D721Med (cell line): ENCODE measurements at regions not wholly inside any gene's neighbourhood (a gene's known extent, or its start where the extent isn't known, plus 50 kb on each side); places are given as distances from the start of the nearest gene placed in this dataset.

ENCODE experiments used
- DNase-seq: peaks from one replicate; pipeline ENCODE4 v3.0.0; 2011; ENCODE audit warnings: low spot score; ENCODE audit not compliant: insufficient read length
- FAIRE-seq: peaks from 2 replicates; lab custom pipeline; 2011; peaks lifted over from hg19 to GRCh38; lab: Jason Lieb, UNC
- TF ChIP-seq, protein P1 (sequence below): IDR thresholded peaks from 2 replicates; pipeline ENCODE4 v1.5.1; 2012; ENCODE audit warnings: mild to moderate bottlenecking, control low read depth; ENCODE audit not compliant: insufficient read depth; ENCODE audit errors: missing control alignments

DNA sequence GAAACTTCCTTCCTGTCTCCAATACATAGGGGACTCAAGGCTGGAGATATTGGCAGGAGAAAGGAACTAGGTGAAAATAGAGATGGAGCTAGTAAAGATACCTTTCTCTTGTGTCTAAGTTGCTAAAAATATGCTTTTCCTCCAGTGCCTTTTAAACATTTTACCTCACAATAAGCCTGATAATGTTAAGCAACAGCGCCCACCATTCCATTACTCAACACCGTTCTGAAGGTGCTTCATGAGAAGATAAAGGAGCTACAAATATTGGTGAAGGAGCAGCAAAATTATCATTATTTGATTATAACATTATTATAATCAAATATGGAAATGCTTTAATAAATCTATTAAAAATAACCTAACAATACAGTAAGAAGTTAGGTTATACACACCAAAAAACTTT, 83.6 kb upstream of the BARX2 start:
- DNase-seq (no peak), FAIRE-seq (no peak)
- TF ChIP-seq, protein P1, sequence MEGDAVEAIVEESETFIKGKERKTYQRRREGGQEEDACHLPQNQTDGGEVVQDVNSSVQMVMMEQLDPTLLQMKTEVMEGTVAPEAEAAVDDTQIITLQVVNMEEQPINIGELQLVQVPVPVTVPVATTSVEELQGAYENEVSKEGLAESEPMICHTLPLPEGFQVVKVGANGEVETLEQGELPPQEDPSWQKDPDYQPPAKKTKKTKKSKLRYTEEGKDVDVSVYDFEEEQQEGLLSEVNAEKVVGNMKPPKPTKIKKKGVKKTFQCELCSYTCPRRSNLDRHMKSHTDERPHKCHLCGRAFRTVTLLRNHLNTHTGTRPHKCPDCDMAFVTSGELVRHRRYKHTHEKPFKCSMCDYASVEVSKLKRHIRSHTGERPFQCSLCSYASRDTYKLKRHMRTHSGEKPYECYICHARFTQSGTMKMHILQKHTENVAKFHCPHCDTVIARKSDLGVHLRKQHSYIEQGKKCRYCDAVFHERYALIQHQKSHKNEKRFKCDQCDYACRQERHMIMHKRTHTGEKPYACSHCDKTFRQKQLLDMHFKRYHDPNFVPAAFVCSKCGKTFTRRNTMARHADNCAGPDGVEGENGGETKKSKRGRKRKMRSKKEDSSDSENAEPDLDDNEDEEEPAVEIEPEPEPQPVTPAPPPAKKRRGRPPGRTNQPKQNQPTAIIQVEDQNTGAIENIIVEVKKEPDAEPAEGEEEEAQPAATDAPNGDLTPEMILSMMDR: no peak

DNA sequence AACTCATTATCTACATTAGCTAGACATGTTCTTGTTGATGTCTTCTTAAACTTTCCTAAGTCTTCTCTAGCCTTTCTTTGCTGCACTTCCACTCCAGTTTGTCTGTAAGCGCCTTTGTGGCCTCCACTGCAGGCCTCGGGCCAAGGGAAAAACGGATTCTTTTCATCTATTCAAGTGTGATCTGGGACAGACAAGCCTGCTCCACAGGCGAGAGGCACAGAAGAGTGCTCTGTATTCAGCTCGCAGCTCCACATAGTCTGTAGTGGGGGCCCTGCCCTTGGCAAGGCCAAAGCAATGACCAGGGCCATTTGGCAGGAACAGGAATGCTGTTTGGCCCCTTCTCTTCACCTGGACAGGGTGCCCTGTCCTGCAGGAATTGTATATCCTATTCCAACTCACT, 84.1 kb upstream of the BARX2 start:
- DNase-seq (no peak), FAIRE-seq (no peak)
- TF ChIP-seq, protein P1: no peak

DNA sequence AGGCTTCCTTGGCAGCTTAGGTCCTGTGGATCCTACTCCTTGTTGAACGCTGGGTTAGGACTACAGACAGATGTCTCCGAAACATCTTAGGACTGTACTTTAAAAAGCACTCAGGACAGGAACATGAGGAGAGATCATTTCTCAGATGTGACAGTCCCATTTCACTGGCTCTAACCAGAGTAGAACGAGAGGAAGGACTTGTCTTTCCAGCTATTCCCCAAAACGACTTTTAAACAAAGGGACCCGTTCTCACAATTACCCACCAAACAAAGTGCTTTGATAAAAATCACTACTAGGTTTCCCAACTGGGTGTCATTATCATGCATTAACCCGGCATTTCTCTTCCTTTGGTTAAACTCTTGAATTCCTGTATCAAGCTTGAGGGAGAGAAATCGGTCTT, 84.7 kb upstream of the BARX2 start:
- TF ChIP-seq, protein P1: no peak
- DNase-seq: no peak
- no peak for FAIRE-seq

DNA sequence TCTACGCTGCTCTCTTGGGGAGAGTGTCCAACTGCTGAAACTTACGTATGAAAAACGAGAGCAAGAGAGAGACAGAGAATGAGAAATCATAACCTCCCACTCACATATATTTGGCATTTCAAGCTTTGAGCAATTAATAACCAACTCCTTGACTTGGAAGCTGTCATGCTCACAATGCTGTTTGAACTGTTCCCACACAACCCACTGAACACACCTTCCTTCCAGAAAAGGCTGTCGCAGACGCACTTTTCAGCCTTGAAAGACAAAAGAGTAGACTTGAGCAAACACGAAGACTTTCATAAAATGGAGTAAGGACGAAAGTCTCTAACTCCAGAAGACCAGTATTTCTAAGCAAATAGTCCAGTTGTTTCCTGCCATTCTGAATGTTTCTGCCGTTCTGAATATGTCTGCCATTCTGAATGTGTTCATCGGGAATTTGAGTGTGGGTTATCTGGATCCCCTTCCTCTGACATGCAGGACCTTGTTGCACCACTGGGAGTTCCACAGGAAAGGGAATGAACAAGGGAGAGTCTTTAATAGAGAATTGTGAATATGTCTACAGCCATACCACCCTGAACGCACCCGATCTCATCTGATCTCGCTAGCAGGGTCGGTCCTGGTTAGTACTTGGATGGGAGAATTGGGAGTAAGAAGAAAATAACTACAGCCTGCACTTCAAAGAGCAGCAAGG, 86.2 kb upstream of the BARX2 start:
- FAIRE-seq (no peak), DNase-seq (no peak)
- TF ChIP-seq, protein P1: no peak

DNA sequence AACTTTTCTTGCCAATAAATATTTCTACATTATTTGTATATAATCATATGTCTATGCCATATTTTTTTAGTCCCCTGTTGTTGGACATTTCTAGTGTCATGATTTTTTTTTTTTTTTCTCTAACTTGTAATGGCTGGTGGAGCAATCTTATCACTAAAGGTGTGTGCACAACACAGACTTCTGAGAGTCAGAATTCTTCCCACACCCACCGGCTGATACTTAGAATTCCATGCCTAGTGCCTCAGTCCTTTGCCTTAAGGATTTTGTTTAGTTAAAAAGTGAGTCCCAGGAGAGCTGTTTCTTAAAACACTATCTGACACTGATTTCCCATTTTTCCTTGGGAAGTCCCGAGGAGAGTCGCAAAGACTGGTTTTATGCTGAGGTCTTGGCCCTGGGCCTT, 87.7 kb upstream of the BARX2 start:
- TF ChIP-seq, protein P1: no peak
- FAIRE-seq: no peak
- DNase-seq: no peak

DNA sequence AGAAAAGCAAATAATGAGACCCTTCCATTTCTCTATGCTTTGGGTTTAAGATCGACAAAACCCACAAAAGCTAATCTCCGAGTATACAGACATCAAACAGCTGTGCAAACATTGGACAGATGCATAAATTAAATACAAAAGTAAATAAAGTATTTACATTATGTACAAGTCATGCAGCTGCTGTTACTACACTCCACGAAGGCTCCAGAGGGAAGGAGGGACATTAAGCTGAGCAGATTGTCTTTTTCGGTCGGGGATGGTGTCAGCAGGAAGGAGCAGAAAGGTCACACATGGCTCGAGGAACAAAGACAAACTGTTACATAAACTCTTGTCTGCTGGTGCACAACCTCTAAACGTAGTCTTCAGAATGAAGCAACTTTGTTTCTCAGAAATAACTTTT, 88.8 kb upstream of the BARX2 start:
- FAIRE-seq (no peak), DNase-seq (no peak)
- TF ChIP-seq, protein P1: no peak

DNA sequence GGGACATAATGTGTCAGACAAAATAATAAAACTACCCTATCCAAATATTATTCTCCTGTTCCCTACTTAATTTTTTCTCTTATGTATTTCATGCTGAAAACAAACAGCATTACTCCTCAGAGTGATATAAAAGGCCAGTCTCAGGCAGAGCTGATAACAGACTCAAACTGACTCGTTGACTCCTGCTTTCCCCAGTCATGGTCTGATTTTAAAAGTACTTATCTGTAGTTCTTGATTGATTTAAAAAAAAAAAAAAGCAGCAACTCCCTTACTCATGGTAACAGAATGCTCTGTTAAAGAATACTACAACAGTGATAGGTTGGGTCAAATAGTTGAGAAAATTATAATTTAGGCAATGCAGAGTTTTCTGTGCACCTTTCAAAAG, 90.3 kb upstream of the BARX2 start:
- DNase-seq (no peak), FAIRE-seq (no peak)

More for the DNA sequence above, 90.3 kb upstream of the BARX2 start:
- TF ChIP-seq, protein P1: no peak
